Calu3 (cell line): ENCODE measurements at regions not wholly inside any gene's neighbourhood (a gene's known extent, or its start where the extent isn't known, plus 50 kb on each side); places are given as distances from the start of the nearest gene placed in this dataset.
"Not testable (repeated sequence)": the region's sequence is repeated elsewhere in the genome, so short reads cannot be mapped to it uniquely, and the experiment has no call there.

Source experiments
- BruUV-seq: library from RNA; stranded (reverse); fragments of 400-500 nt; replicated peaks from 2 replicates; lab custom pipeline; 2021; lab: Mats Ljungman, UMichigan
- CTCF ChIA-PET: fragments of 300-600 bp; sonication (Branson Sonifier 250); formaldehyde crosslinking; loops from one replicate; lab custom pipeline; 2022; ENCODE audit warnings: antibody characterized with exemption; lab: Charles Lee
- DNase-seq: peaks from one replicate; pipeline ENCODE4 v3.0.0; 2022
- H3K27ac Mint-ChIP-seq: one replicate; pipeline ENCODE4 v1.8.0; 2022; ENCODE audit warnings: mixed read lengths; ENCODE audit not compliant: unreplicated experiment
- H3K27me3 Mint-ChIP-seq: one replicate; pipeline ENCODE4 v1.8.0; 2022; ENCODE audit warnings: mixed read lengths; ENCODE audit not compliant: unreplicated experiment
- H3K36me3 Mint-ChIP-seq: one replicate; pipeline ENCODE4 v1.8.0; 2022; ENCODE audit warnings: mild to moderate bottlenecking, moderate library complexity, mixed read lengths; ENCODE audit not compliant: insufficient read depth, unreplicated experiment
- H3K4me1 Mint-ChIP-seq: one replicate; pipeline ENCODE4 v1.8.0; 2022; ENCODE audit warnings: mild to moderate bottlenecking, low read depth, mixed read lengths; ENCODE audit not compliant: unreplicated experiment
- H3K4me3 Mint-ChIP-seq: one replicate; pipeline ENCODE4 v1.8.0; 2022; ENCODE audit warnings: mild to moderate bottlenecking, low read depth, moderate library complexity, mixed read lengths; ENCODE audit not compliant: unreplicated experiment
- H3K9me3 Mint-ChIP-seq: one replicate; pipeline ENCODE4 v1.8.0; 2022; ENCODE audit warnings: low read depth, mixed read lengths; ENCODE audit not compliant: unreplicated experiment
- intact Hi-C: fragments of 100-400 bp; cut with micrococcal nuclease; formaldehyde crosslinking; loops from one replicate; pipeline ENCODE4 v1.10.0; 2022; ENCODE audit not compliant: unreplicated experiment

GRCh38 chr17:20665103-20665955, 85.8 kb downstream of the CDRT15L2 start:
- CTCF ChIA-PET, H3K4me3 Mint-ChIP-seq, H3K27me3 Mint-ChIP-seq, H3K36me3 Mint-ChIP-seq, BruUV-seq, H3K27ac Mint-ChIP-seq, DNase-seq, H3K4me1 Mint-ChIP-seq, intact Hi-C loops, H3K9me3 Mint-ChIP-seq: not testable (repeated sequence)

- H3K36me3 Mint-ChIP-seq, H3K4me3 Mint-ChIP-seq, intact Hi-C loops, H3K9me3 Mint-ChIP-seq, BruUV-seq, H3K27ac Mint-ChIP-seq, DNase-seq, CTCF ChIA-PET, H3K4me1 Mint-ChIP-seq, H3K27me3 Mint-ChIP-seq: not testable (repeated sequence)
These were observed 87.2 kb downstream of the CDRT15L2 start for GRCh38 chr17:20666689-20667088.

- not testable (repeated sequence) for H3K4me3 Mint-ChIP-seq, H3K27ac Mint-ChIP-seq
- CTCF ChIA-PET = interaction anchor here (0.6 kb wide), 1 partner anchor 41 kb away, joined by 4 read pairs; no protein-coding TSS in a partner anchor
These were observed 88.2 kb downstream of the CDRT15L2 start for GRCh38 chr17:20667712-20668111.

GRCh38 chr17:20668316-20668715, 88.8 kb downstream of the CDRT15L2 start:
- H3K36me3 Mint-ChIP-seq, H3K27me3 Mint-ChIP-seq, H3K4me3 Mint-ChIP-seq, CTCF ChIA-PET, H3K27ac Mint-ChIP-seq, H3K9me3 Mint-ChIP-seq, H3K4me1 Mint-ChIP-seq, DNase-seq, BruUV-seq, intact Hi-C loops: not testable (repeated sequence)

More at GRCh38 chr17:20667712-20668111, 88.2 kb downstream of the CDRT15L2 start:
- intact Hi-C loops, H3K9me3 Mint-ChIP-seq, H3K4me1 Mint-ChIP-seq, H3K36me3 Mint-ChIP-seq, DNase-seq, BruUV-seq, H3K27me3 Mint-ChIP-seq: not testable (repeated sequence)

GRCh38 chr17:20668868-20669267, 89.3 kb downstream of the CDRT15L2 start:
- BruUV-seq, H3K27ac Mint-ChIP-seq, H3K9me3 Mint-ChIP-seq, H3K4me1 Mint-ChIP-seq, H3K4me3 Mint-ChIP-seq, H3K27me3 Mint-ChIP-seq, H3K36me3 Mint-ChIP-seq, CTCF ChIA-PET, intact Hi-C loops, DNase-seq: not testable (repeated sequence)

- DNase-seq, H3K36me3 Mint-ChIP-seq, H3K4me3 Mint-ChIP-seq, H3K4me1 Mint-ChIP-seq, CTCF ChIA-PET, H3K9me3 Mint-ChIP-seq, intact Hi-C loops, H3K27me3 Mint-ChIP-seq, BruUV-seq, H3K27ac Mint-ChIP-seq: not testable (repeated sequence)
These were observed 91.0 kb downstream of the CDRT15L2 start for GRCh38 chr17:20670506-20670905.

- BruUV-seq, intact Hi-C loops, H3K4me3 Mint-ChIP-seq, H3K4me1 Mint-ChIP-seq, H3K27ac Mint-ChIP-seq, DNase-seq, H3K9me3 Mint-ChIP-seq, H3K36me3 Mint-ChIP-seq, CTCF ChIA-PET: not testable (repeated sequence)
- H3K27me3 Mint-ChIP-seq = peaks cover 13% of the 10 kb centered on the region
These were observed 94.8 kb downstream of the CDRT15L2 start for GRCh38 chr17:20674374-20674773.

- BruUV-seq, H3K36me3 Mint-ChIP-seq, DNase-seq, intact Hi-C loops, H3K27ac Mint-ChIP-seq, CTCF ChIA-PET, H3K4me3 Mint-ChIP-seq, H3K4me1 Mint-ChIP-seq, H3K9me3 Mint-ChIP-seq: not testable (repeated sequence)
- peaks cover 13% of the 10 kb centered on the region for H3K27me3 Mint-ChIP-seq
These were observed 96.2 kb downstream of the CDRT15L2 start for GRCh38 chr17:20675707-20676106.

- intact Hi-C loops, H3K36me3 Mint-ChIP-seq: not testable (repeated sequence)
These were observed 97.1 kb downstream of the CDRT15L2 start for GRCh38 chr17:20676656-20677055.

GRCh38 chr17:20677469-20677868, 97.9 kb downstream of the CDRT15L2 start:
- DNase-seq, H3K4me1 Mint-ChIP-seq, H3K36me3 Mint-ChIP-seq, CTCF ChIA-PET, BruUV-seq, H3K9me3 Mint-ChIP-seq, H3K4me3 Mint-ChIP-seq, H3K27ac Mint-ChIP-seq, intact Hi-C loops: not testable (repeated sequence)
- H3K27me3 Mint-ChIP-seq = peaks cover 13% of the 10 kb centered on the region

More at GRCh38 chr17:20676656-20677055, 97.1 kb downstream of the CDRT15L2 start:
- H3K4me1 Mint-ChIP-seq, CTCF ChIA-PET, H3K9me3 Mint-ChIP-seq, DNase-seq, H3K27ac Mint-ChIP-seq, BruUV-seq, H3K4me3 Mint-ChIP-seq: not testable (repeated sequence)
- peaks cover 13% of the 10 kb centered on the region for H3K27me3 Mint-ChIP-seq
